GM12878 (cell line): ENCODE measurements at regions not wholly inside any gene's neighbourhood (a gene's known extent, or its start where the extent isn't known, plus 50 kb on each side); places are given as distances from the start of the nearest gene placed in this dataset.

Experiments
- ATAC-seq: fragments of 200-7000 bp; cut with Tn5 transposase; 3 replicates; pipeline ENCODE4 v1.9.1; 2020; ENCODE audit warnings: mild to moderate bottlenecking, moderate library complexity
- BruUV-seq: library from RNA; stranded (reverse); fragments of 400-500 nt; replicated peaks from 2 replicates; lab custom pipeline; 2021; lab: Mats Ljungman, UMichigan
- CTCF ChIA-PET: fragments of 300-600 bp; sonication (Branson Sonifier 250); formaldehyde crosslinking; extraction: SDS; loops from one replicate; lab custom pipeline; 2021; ENCODE audit warnings: inconsistent platforms; lab: Yijun Ruan, JAX
- POLR2A ChIA-PET: fragments of 350-600 bp; formaldehyde crosslinking; extraction: SDS; loops from one replicate; lab custom pipeline; 2021; ENCODE audit warnings: inconsistent platforms; lab: Charles Lee
- RAD21 ChIA-PET: fragments of 300-600 bp; sonication (Branson Sonifier 250); formaldehyde crosslinking; loops from one replicate; lab custom pipeline; 2023; ENCODE audit warnings: antibody characterized with exemption; ENCODE audit not compliant: unreplicated experiment; lab: Charles Lee
- SMC1A ChIA-PET: fragments of 300-600 bp; sonication (Branson Sonifier 250); formaldehyde crosslinking; loops from one replicate; lab custom pipeline; 2023; ENCODE audit not compliant: unreplicated experiment, uncharacterized antibody; lab: Charles Lee
- DNase-seq: peaks from one replicate; pipeline ENCODE4 v3.0.0-alpha.2; 2011; ENCODE audit warnings: low read depth, low spot score
- FAIRE-seq: peaks from 3 replicates; lab custom pipeline; 2011; peaks lifted over from hg19 to GRCh38; lab: Jason Lieb, UNC
- H2AFZ ChIP-seq: 2 replicates; pipeline ENCODE4 v1.6.0; 2011; ENCODE audit warnings: low read depth, low read length, control low read depth; ENCODE audit not compliant: control insufficient read depth
- H3K27ac ChIP-seq: 2 replicates; pipeline ENCODE4 v1.5.1; 2011; ENCODE audit warnings: control low read depth; ENCODE audit not compliant: control insufficient read depth, insufficient read depth
- H3K27me3 ChIP-seq, 2 experiments: replicated peaks in 1 of 2; 2 replicates each; pipeline versions ENCODE4 v1.6.0 to v1.6.1; 2011; ENCODE audit warnings: low read length in 1 of 2; ENCODE audit not compliant: control insufficient read depth in 2 of 2, insufficient read depth in 2 of 2
- H3K36me3 ChIP-seq, 2 experiments: 2 replicates each; pipeline ENCODE4 v1.5.1; 2011; ENCODE audit warnings: low read length in 1 of 2; ENCODE audit not compliant: control insufficient read depth in 2 of 2, insufficient read depth in 2 of 2
- H3K4me1 ChIP-seq: 2 replicates; pipeline ENCODE4 v1.6.1; 2011; ENCODE audit warnings: mild to moderate bottlenecking, low read length, moderate library complexity, mixed read lengths; ENCODE audit not compliant: control insufficient read depth, insufficient read depth
- H3K4me2 ChIP-seq: 2 replicates; pipeline ENCODE4 v1.6.0; 2011; ENCODE audit warnings: control low read depth; ENCODE audit not compliant: control insufficient read depth, insufficient read depth
- H3K4me3 ChIP-seq: fragments of 200-600 bp; sonication (generic); 2 replicates; pipeline ENCODE4 v1.5.1; 2016
- H3K79me2 ChIP-seq: 2 replicates; pipeline ENCODE4 v1.6.0; 2011; ENCODE audit warnings: low read length; ENCODE audit not compliant: control insufficient read depth, insufficient read depth
- H3K9ac ChIP-seq: 2 replicates; pipeline ENCODE4 v1.8.0; 2011; ENCODE audit warnings: low read length, control low read depth, mixed read lengths; ENCODE audit not compliant: control insufficient read depth, insufficient read depth
- H3K9me3 ChIP-seq: replicated peaks from 3 replicates; pipeline ENCODE4 v1.5.1; 2011; ENCODE audit warnings: mild to moderate bottlenecking, low read length; ENCODE audit not compliant: control insufficient read depth, insufficient read depth
- H4K20me1 ChIP-seq: 2 replicates; pipeline ENCODE4 v1.6.0; 2011; ENCODE audit not compliant: control insufficient read depth, insufficient read depth
- CHD4 ChIP-seq: fragments of 200-600 bp; sonication (generic); IDR thresholded peaks from 2 replicates; pipeline ENCODE4 v1.6.1; 2016; ENCODE audit warnings: mild to moderate bottlenecking
- KLF5 ChIP-seq: fragments of 450-650 bp; IDR thresholded peaks from 2 replicates; pipeline ENCODE4 v1.6.1; 2014; ENCODE audit warnings: mild to moderate bottlenecking; ENCODE audit not compliant: partially characterized antibody
- MTA3 ChIP-seq: IDR thresholded peaks from 2 replicates; pipeline ENCODE4 v1.6.1; 2012; ENCODE audit warnings: low read length, inconsistent platforms, borderline replicate concordance
- MXI1 ChIP-seq: fragments of 150-350 bp; IDR thresholded peaks from 2 replicates; pipeline ENCODE4 v1.6.1; 2011; ENCODE audit warnings: low read depth, mild to moderate bottlenecking, inconsistent platforms, low read length, improper control_type of control experiment
- NFYB ChIP-seq: IDR thresholded peaks from 2 replicates; pipeline ENCODE4 v1.6.1; 2011; ENCODE audit warnings: low read depth, mild to moderate bottlenecking, low read length, improper control_type of control experiment, moderate library complexity; ENCODE audit not compliant: insufficient read depth
- RAD51 ChIP-seq: fragments of 450-650 bp; IDR thresholded peaks from 2 replicates; pipeline ENCODE4 v1.6.1; 2016; ENCODE audit warnings: moderate library complexity, mild to moderate bottlenecking, inconsistent platforms
- RBBP5 ChIP-seq: fragments of 200-600 bp; sonication (generic); conservative IDR thresholded peaks from 2 replicates; pipeline ENCODE4 v1.6.1; 2016
- RELA ChIP-seq: fragments of 450-650 bp; IDR thresholded peaks from 2 replicates; pipeline ENCODE4 v1.8.0; 2014; ENCODE audit warnings: borderline replicate concordance; ENCODE audit not compliant: partially characterized antibody
- TCF3 ChIP-seq: IDR thresholded peaks from 2 replicates; pipeline ENCODE4 v1.6.1; 2012; ENCODE audit warnings: low read depth, mild to moderate bottlenecking, low read length, borderline replicate concordance; ENCODE audit not compliant: insufficient read depth
- ZNF207 ChIP-seq: fragments of 450-650 bp; IDR thresholded peaks from 2 replicates; pipeline ENCODE4 v1.6.1; 2014; ENCODE audit warnings: antibody characterized with exemption, mild to moderate bottlenecking, borderline replicate concordance
- ZNF384 ChIP-seq: IDR thresholded peaks from 2 replicates; pipeline ENCODE4 v1.6.1; 2012; ENCODE audit warnings: low read depth, mild to moderate bottlenecking, low read length, improper control_type of control experiment, borderline replicate concordance
- WGBS: methylation state at CpG from one replicate; pipeline ENCODE4 v1.1.6; 2016; ENCODE audit warnings: low lambda C conversion rate; ENCODE audit not compliant: insufficient replicate concordance, insufficient coverage; ENCODE audit errors: missing lambda C conversion rate; 5-methylcytosine and 5-hydroxymethylcytosine counted together
- in situ Hi-C: fragments of 300-500 bp; cut with MboI; formaldehyde crosslinking; loops from 9 replicates; pipeline ENCODE4 v1.14.3; 2018; ENCODE audit warnings: mixed read lengths
- intact Hi-C: fragments of 100-400 bp; cut with micrococcal nuclease; formaldehyde crosslinking; loops from one replicate; pipeline ENCODE4 v1.14.2; 2022; ENCODE audit not compliant: unreplicated experiment
- TF ChIP-seq, protein P1 (sequence below): fragments of 450-650 bp; IDR thresholded peaks from 2 replicates; pipeline ENCODE4 v1.6.1; 2014; ENCODE audit warnings: mild to moderate bottlenecking
- TF ChIP-seq, protein P2 (sequence below): fragments of 450-650 bp; IDR thresholded peaks from 2 replicates; pipeline ENCODE4 v1.6.1; 2018; ENCODE audit warnings: mild to moderate bottlenecking, low read depth, moderate library complexity; ENCODE audit not compliant: partially characterized antibody
- TF ChIP-seq, protein P3 (sequence below): fragments of 450-650 bp; IDR thresholded peaks from 2 replicates; pipeline ENCODE4 v1.6.1; 2016; ENCODE audit warnings: mild to moderate bottlenecking
- TF ChIP-seq, protein P4 (sequence below): fragments of 450-650 bp; IDR thresholded peaks from 2 replicates; pipeline ENCODE4 v1.6.1; 2016; ENCODE audit warnings: mild to moderate bottlenecking

DNA sequence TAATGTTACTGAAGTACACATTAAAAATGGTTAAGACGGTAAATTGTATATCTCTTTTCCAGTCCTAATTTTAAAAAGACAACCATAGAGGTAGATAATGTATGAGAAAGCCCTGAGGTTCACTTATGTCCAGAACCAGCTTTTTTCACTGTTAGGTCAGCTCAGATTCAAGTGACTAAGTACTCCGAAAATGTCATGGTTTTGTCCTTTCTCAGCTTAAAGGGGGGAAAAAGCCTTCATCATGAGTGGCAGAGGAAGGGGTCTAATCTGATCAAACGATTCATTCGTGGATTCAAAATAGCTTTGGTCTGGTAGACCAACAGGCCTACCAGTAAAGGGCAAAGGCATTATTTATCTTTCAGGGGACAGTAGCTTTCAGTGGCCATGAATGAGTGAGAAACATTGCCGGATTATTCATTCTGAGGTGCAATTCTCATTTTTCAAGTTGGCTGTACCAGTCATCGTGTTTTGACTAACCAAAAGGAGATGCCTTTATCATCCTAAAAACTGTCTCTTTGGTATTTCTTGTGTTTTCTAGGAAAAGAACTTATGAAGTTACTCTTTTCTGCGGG lies 208.4 kb downstream of the HHIPL2 start:
- no peaks in the 10 kb centered on the region for H3K79me2 ChIP-seq
- no peak for TF ChIP-seq MXI1
- TF ChIP-seq ZNF384, result no peak
- TF ChIP-seq RELA, result no peak
- no peak for TF ChIP-seq RAD51
- no peak for TF ChIP-seq TCF3
- TF ChIP-seq, protein P1, sequence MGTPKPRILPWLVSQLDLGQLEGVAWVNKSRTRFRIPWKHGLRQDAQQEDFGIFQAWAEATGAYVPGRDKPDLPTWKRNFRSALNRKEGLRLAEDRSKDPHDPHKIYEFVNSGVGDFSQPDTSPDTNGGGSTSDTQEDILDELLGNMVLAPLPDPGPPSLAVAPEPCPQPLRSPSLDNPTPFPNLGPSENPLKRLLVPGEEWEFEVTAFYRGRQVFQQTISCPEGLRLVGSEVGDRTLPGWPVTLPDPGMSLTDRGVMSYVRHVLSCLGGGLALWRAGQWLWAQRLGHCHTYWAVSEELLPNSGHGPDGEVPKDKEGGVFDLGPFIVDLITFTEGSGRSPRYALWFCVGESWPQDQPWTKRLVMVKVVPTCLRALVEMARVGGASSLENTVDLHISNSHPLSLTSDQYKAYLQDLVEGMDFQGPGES, result no peak
- TF ChIP-seq MTA3, result no peak
- TF ChIP-seq, protein P2, sequence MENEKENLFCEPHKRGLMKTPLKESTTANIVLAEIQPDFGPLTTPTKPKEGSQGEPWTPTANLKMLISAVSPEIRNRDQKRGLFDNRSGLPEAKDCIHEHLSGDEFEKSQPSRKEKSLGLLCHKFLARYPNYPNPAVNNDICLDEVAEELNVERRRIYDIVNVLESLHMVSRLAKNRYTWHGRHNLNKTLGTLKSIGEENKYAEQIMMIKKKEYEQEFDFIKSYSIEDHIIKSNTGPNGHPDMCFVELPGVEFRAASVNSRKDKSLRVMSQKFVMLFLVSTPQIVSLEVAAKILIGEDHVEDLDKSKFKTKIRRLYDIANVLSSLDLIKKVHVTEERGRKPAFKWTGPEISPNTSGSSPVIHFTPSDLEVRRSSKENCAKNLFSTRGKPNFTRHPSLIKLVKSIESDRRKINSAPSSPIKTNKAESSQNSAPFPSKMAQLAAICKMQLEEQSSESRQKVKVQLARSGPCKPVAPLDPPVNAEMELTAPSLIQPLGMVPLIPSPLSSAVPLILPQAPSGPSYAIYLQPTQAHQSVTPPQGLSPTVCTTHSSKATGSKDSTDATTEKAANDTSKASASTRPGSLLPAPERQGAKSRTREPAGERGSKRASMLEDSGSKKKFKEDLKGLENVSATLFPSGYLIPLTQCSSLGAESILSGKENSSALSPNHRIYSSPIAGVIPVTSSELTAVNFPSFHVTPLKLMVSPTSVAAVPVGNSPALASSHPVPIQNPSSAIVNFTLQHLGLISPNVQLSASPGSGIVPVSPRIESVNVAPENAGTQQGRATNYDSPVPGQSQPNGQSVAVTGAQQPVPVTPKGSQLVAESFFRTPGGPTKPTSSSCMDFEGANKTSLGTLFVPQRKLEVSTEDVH, result no peak
- no peak for TF ChIP-seq ZNF207
- no peak for TF ChIP-seq CHD4
- TF ChIP-seq, protein P3, sequence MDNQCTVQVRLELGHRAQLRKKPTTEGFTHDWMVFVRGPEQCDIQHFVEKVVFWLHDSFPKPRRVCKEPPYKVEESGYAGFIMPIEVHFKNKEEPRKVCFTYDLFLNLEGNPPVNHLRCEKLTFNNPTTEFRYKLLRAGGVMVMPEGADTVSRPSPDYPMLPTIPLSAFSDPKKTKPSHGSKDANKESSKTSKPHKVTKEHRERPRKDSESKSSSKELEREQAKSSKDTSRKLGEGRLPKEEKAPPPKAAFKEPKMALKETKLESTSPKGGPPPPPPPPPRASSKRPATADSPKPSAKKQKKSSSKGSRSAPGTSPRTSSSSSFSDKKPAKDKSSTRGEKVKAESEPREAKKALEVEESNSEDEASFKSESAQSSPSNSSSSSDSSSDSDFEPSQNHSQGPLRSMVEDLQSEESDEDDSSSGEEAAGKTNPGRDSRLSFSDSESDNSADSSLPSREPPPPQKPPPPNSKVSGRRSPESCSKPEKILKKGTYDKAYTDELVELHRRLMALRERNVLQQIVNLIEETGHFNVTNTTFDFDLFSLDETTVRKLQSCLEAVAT, result no peak
- TF ChIP-seq, protein P4, sequence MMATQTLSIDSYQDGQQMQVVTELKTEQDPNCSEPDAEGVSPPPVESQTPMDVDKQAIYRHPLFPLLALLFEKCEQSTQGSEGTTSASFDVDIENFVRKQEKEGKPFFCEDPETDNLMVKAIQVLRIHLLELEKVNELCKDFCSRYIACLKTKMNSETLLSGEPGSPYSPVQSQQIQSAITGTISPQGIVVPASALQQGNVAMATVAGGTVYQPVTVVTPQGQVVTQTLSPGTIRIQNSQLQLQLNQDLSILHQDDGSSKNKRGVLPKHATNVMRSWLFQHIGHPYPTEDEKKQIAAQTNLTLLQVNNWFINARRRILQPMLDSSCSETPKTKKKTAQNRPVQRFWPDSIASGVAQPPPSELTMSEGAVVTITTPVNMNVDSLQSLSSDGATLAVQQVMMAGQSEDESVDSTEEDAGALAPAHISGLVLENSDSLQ, result no peak
- no peak for TF ChIP-seq NFYB
- no peak for TF ChIP-seq KLF5
- TF ChIP-seq RBBP5, result no peak

More for the DNA sequence above, 208.4 kb downstream of the HHIPL2 start:
- no peak for ATAC-seq
- RAD21 ChIA-PET, result no interaction called here
- H3K4me2 ChIP-seq, result no peak overlapping the region
- POLR2A ChIA-PET, result no interaction called here
- H3K9me3 ChIP-seq, result no peaks in the 10 kb centered on the region
- H3K27me3 ChIP-seq, result no peaks in the 10 kb centered on the region
- H3K9ac ChIP-seq, result no peak overlapping the region
- in situ Hi-C loops, result no loop called here
- 19% methylated on average over 7 of the region's 7 CpGs for WGBS
- H2AFZ ChIP-seq, result no peak overlapping the region
- H3K4me3 ChIP-seq, result no peak overlapping the region
- no peaks in the 10 kb centered on the region for H3K36me3 ChIP-seq
- no peaks in the 10 kb centered on the region for H4K20me1 ChIP-seq
- DNase-seq, result no peak
- CTCF ChIA-PET, result no interaction called here
- FAIRE-seq, result no peak
- H3K4me1 ChIP-seq, result no peaks in the 10 kb centered on the region
- no peak overlapping the region for H3K27ac ChIP-seq
- SMC1A ChIA-PET, result no interaction called here
- intact Hi-C loops, result no loop called here
- no TSS peak for BruUV-seq
